AG09309 (cell line): ENCODE measurements at regions not wholly inside any gene's neighbourhood (a gene's known extent, or its start where the extent isn't known, plus 50 kb on each side); places are given as distances from the start of the nearest gene placed in this dataset.
"Not testable (repeated sequence)": the region's sequence is repeated elsewhere in the genome, so short reads cannot be mapped to it uniquely, and the experiment has no call there.

Experiments used
- DNase-seq: peaks from one replicate; pipeline ENCODE4 v3.0.0-alpha.2; 2010; ENCODE audit warnings: low read depth
- H3K4me3 ChIP-seq: 2 replicates; pipeline ENCODE4 v1.5.1; 2011; ENCODE audit warnings: mild to moderate bottlenecking, low read depth, low read length, moderate library complexity; ENCODE audit not compliant: control insufficient read depth
- CTCF ChIP-seq: IDR thresholded peaks from 2 replicates; pipeline ENCODE4 v1.5.1; 2011; ENCODE audit warnings: mild to moderate bottlenecking, low read depth, low read length, inconsistent platforms; ENCODE audit not compliant: insufficient read depth, control insufficient read depth; ENCODE audit errors: missing control alignments

- no peak for TF ChIP-seq CTCF
- no peak for DNase-seq
- no peak overlapping the region for H3K4me3 ChIP-seq
These were observed 1251.7 kb upstream of the RAG2 start for GRCh38 chr11:37849706-37850105.

GRCh38 chr11:37843603-37844002 lies 1245.6 kb upstream of the RAG2 start:
- TF ChIP-seq CTCF = no peak
- H3K4me3 ChIP-seq = no peak overlapping the region
- DNase-seq = no peak

GRCh38 chr11:37841016-37841415 lies 1243.0 kb upstream of the RAG2 start:
- no peak overlapping the region for H3K4me3 ChIP-seq
- no peak for DNase-seq
- no peak for TF ChIP-seq CTCF

GRCh38 chr11:37840345-37840744 lies 1242.3 kb upstream of the RAG2 start:
- H3K4me3 ChIP-seq, DNase-seq: not testable (repeated sequence)

DNA sequence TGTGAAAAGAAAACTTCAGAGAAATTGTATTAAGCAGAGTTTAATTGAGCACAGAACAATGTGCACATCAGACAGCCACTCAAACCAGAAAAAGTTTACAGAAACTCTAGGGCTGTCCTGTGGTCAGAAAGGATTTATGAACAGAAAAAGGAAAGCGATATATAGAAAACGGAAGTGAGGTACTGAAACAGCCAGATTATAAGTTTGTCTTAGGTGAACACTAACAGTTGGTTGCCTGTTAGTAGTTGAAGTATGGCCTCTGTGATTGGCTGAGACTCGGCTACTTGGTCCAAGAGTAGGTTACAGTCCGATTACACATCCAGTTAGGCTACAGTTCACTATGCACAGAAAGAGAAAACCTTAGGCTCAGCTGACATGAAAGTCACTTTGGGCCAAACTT lies 1232.5 kb upstream of the RAG2 start:
- no peak overlapping the region for H3K4me3 ChIP-seq
- no peak for TF ChIP-seq CTCF
- no peak for DNase-seq

- no peak for TF ChIP-seq CTCF
- no peak for DNase-seq
- H3K4me3 ChIP-seq = no peak overlapping the region
These were observed 1219.8 kb upstream of the RAG2 start for GRCh38 chr11:37817727-37818270.

DNA sequence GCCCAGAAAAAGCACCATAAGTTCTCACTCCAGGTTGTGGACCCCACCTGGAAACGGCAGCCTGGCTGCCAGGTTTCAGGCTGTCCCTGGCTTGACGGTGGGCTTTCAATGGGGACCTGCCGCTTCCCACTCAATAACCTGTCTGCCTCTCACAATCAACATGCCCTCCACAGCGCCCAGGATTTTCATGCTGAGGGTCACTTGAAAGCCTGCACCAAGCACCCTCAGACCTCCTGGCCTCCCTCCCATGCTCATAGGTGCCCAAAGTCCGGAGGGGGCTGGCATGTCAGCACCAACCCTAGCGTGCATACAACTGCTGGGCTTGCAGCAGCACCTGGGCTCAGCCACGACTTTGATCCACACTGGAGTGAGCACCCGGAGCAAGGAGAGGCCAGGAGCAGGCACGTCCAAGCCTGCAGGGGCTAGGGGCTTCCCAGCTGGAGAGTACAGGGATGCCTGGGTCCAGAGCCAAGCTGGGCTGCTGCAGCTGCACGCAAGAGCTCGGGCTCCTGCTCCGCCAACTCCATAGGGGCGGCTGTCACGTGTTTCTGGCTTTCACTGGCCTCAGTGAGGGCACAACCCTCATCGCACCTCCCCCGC lies 1214.3 kb upstream of the RAG2 start:
- TF ChIP-seq CTCF = no peak

More for the DNA sequence above, 1214.3 kb upstream of the RAG2 start:
- no peak overlapping the region for H3K4me3 ChIP-seq
- DNase-seq = no peak
